T1000 (cell line): ENCODE measurements at regions not wholly inside any gene's neighbourhood (a gene's known extent, or its start where the extent isn't known, plus 50 kb on each side); places are given as distances from the start of the nearest gene placed in this dataset.
"Not testable (repeated sequence)": the region's sequence is repeated elsewhere in the genome, so short reads cannot be mapped to it uniquely, and the experiment has no call there.

Experiments used
- DNase-seq: peaks from one replicate; lab custom pipeline; 2025; ENCODE audit warnings: mixed read lengths; lab: John Stamatoyannopoulos, UW

GRCh38 chr7:106345421-106346166 is 60.8 kb upstream of the NAMPT start:
- no peak for DNase-seq

- DNase-seq: no peak
Observed at GRCh38 chr7:106344861-106345260, 60.1 kb upstream of the NAMPT start.

- DNase-seq: no peak
Observed at GRCh38 chr7:106344211-106344610, 59.4 kb upstream of the NAMPT start.

GRCh38 chr7:106342049-106342448 is 57.3 kb upstream of the NAMPT start:
- DNase-seq: not testable (repeated sequence)

- not testable (repeated sequence) for DNase-seq
Observed at GRCh38 chr7:106340247-106340596, 55.4 kb upstream of the NAMPT start.

GRCh38 chr7:106339513-106340246 is 54.9 kb upstream of the NAMPT start:
- no peak for DNase-seq

- DNase-seq: no peak
Observed at GRCh38 chr7:106337754-106338153, 53.0 kb upstream of the NAMPT start.

- DNase-seq: no peak
Observed at GRCh38 chr7:106335814-106336213, 51.0 kb upstream of the NAMPT start.
